ENCODE measurements at regions not wholly inside any gene's neighbourhood (a gene's known extent, or its start where the extent isn't known, plus 50 kb on each side); places are given as distances from the start of the nearest gene placed in this dataset.

DNA sequence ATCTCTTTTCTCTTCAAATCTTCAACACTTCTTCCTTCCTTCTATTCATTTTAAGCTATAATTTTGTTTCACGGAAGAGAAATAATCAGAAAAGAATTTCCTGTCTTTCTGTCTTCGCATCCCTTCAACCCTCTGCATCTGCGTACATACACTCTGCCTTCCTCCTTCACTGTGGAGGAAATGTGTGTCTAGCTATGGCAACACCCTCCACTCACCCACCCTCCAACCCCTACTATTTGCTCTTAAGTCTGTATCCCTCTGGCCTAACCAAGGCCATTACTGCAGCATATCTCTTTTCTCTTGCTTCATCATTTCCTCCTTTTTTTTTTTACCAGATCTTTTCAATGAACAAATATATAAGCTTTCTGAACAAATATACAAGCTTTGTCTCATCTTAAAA, 105.7 kb upstream of the NUDT12 start:
- no peak for DNase-seq (ENCODE audit: low read depth in 2 of 3, low spot score in 2 of 3)

DNA sequence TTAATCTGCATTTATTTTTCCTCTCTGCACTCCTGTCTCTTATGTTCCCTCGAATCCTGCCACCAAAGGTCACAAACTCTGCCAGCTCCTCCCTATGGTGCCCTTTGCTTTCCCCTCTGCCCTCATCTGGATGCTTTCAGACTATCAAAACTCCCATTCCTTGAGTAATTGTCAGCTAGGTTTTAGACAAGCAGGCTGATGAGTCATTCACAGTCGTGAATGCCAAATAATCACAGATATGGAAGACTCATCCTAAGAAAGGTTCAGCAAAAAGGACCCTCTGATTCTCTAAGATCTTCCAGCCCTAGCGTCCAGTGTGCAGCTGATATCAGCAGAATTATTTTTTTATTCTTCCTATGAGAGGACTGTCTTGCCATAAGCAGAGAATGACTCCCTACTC, 104.5 kb upstream of the NUDT12 start:
- DNase-seq (ENCODE audit: low read depth in 2 of 3, low spot score in 2 of 3): no peak

DNA sequence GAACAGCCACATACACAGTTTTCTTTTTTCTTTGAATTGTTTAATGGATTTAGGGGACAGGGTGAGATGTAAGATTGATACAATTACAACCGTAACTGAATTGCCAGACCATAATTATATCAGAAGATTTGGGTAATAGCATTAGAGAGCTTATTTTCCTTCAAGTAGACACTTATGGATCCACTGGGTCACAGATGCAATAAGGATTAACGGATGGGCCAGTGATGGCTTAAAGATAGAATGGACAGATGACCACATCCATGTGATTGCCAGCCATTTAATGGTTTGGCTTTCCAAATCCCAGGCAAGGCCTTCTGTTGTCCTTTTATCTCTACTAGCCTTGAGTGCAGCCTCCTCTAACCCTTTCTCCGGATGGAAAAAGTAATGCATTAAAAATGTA, 94.7 kb upstream of the NUDT12 start:
- DNase-seq (ENCODE audit: low read depth in 2 of 3, low spot score in 2 of 3): no peak

DNA sequence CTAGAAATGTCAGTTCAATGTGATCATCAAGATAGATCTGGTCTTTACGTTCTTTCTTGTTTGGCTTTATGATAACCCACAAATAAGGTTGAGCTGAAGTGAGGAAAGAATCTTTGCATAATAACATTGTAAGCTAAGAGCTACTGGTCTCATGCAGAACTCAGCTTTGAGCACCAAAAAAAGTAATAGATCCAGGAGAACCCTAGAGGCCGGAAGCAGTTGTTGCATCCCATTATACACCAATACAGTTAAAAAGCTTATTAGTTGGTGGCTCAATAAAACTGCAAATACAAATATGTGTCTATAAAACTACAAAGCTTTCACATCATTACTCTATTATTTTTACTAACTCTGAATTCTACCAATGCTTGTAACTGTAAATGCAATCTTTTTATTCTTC, 85.5 kb upstream of the NUDT12 start:
- DNase-seq (ENCODE audit: low read depth in 2 of 3, low spot score in 2 of 3): no peak

DNA sequence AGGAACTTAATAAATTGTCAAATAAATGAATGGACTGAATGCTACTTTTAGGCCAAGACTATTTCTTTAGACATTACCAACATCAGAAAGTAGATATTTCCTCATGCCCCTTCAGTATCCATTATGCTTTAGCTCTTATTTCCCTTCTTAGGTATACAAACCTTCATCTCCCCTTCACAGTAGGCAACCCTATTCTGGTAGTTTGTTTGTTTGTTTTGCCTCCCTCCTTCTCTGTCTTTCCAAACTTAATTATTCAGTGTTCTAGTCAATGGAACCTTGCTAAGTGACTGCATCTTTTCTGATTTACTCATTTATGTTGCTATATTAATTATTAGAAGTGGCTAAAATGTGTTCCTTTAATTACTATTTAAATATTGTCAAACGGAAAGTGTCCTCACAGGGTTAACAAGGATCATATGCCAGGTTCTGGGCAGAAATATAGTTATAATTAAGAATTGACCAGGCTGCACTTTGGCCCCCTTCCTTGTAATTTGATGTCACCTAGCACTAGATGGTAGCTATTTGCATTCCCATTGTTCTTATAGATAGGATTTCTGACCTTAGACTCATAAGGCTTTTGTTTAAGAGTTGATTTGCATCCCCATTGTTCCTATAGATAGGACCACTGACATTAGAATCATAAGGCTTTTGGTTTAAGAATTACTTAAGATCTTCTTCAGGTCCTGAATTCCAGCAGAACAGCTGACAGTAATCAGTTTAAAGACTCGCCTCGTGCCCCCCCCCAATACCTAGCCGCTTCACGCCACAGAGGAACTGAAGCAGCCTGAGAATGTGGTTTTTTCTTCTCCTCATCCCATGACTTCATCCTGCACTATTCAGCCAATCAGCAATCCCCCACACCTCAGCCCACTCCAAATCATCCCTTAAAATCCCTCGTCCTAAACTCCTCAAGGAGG, 84.4 kb upstream of the NUDT12 start:
- DNase-seq (ENCODE audit: low read depth in 2 of 3, low spot score in 2 of 3): no peak

DNA sequence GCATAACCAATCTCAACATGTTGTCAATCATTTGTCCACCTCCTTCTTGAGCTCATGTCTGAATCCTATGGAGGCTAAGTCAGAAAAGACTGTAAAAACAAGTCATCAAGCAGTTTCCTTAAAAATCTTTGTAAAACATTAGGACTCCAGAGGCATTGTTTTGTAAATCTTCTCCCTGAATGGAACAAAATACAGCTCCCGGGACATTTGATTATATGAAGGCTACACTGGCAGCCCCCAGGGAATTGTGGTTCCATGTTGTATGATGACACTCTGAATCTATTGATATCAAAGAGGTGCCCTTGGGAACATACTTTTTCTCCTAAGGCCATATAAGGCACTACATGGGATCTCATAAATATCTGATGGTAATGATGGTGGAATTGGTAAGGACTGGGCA, 83.2 kb upstream of the NUDT12 start:
- DNase-seq (ENCODE audit: low read depth in 2 of 3, low spot score in 2 of 3): no peak

DNA sequence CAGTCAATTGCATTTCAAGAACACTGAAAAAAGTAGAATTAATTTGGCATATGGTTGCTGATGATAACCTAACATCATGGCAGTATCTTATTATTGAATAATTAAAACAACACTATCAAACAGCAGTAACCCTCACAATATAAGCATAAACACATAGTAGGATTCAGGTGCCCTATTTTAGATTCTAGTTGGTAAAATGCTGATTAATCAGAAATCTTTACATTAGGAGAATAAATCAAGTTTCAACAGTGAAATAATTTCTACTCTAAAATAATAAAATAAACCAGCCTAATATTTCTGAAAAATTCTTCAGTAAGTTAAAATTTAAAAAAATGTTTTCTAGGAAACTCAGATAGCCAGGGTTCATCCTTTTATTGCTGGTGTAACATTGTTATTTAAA, 76.4 kb upstream of the NUDT12 start:
- no peak for DNase-seq (ENCODE audit: low read depth in 2 of 3, low spot score in 2 of 3)

DNA sequence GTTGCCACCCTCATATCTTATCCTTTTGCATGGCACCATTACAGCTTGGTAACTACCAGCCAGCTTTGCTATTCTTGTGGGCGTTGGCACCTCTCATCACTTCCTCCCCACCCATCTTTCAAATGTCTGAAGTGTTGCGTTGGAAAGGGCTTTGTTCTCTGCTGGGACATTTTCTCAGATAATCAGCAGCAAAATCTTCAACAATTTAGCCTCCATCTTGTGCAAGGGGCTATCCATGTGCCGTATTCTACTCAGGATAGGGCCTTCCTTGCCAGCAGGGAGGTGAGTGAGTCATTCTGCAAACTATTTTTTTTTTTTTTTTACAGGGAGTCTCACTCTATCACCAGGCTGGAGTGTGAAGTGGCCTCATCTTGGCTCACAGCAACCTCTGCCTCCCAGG, 62.1 kb upstream of the NUDT12 start:
- no peak for DNase-seq (ENCODE audit: low read depth in 2 of 3, low spot score in 2 of 3)

DNA sequence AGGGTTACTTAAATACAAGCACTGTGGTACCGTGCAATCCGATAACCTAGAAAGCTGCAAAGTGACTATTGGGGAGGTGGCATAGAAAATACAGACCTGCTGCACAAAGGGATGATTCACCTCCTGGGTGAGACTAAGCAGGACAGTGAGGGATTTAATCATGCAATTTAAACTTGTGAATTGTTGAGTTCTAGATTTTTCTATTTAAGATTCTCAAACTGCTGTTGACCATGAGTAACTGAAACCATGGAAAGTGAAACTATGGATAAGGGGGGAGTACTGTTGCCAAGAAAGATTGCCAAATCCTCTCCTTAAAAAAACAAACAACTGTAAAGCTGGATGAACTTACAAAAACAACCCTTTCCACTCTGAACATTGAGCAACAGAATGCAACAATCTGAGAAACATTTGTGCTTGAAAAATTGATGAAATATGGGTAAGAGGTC, 61.5 kb upstream of the NUDT12 start:
- no peak for DNase-seq (ENCODE audit: low read depth in 2 of 3, low spot score in 2 of 3)

DNA sequence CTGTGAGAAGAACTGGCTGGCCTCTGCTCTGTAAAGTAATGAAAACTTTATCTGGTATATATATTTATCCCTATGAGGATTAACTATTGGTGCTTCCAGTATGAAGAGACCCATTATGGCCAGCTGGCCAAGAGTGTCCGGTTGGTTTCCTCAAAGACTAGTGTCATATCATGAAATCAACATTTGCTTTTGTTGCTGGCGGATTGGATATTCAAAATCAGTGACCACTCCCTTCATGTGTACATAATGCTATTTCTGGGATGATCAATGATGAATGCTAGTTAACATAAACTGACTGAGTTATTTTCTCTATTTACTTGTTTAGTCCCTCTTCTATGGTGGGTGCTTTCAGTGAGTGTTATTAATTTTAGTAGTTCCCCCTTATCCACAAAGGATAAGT, 60.8 kb upstream of the NUDT12 start:
- no peak for DNase-seq (ENCODE audit: low read depth in 2 of 3, low spot score in 2 of 3)

DNA sequence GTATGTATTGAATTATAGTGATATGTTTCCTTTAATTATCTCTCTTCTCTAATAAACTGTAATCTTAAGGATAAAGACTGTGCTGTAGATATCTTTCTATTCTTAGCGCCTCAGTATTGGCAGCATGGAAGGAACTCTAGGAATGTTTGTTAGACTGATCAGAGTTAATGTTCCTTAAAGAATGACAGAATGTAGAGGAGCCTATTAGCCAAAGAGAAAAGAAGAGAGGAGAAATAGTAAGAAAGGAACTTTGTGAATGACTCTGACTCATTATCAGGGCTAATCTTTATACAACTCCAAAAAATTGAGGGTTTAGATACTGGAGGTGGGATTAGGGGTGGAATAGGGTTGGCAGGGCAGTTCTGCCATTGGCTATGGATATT, 59.0 kb upstream of the NUDT12 start:
- DNase-seq (ENCODE audit: low read depth in 2 of 3, low spot score in 2 of 3): no peak

DNA sequence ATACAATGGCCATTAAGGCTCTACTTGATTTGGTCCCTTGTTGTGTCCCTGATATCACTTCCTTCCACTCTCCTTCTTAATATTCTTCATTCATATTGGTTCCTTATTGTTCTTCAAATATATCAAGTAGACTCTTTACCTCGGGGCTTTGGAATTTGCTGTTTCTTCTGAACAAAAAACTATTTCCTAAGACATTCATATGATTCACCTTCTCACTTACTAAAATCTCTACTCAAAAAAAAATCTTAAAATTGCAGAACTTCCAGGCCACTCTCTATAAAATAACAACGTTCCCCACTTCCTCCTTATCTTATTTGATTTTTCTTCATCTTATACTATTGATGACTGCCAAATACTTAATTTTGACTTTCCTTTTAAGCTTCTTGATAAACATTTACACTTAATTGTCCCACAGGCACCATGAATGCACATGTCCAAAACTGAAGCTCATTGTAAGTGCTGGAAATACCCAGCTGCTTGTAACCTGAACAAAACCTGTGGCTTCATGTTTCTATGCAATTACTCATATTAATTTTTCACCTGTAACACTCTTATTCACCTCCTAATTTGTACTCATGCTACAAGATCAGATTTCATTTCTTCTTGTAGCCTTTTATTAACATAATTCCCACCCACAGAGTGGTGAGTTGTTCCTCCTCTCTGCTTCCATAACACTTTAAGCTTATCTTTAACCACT, 58.4 kb upstream of the NUDT12 start:
- DNase-seq (ENCODE audit: low read depth in 2 of 3, low spot score in 2 of 3): no peak

DNA sequence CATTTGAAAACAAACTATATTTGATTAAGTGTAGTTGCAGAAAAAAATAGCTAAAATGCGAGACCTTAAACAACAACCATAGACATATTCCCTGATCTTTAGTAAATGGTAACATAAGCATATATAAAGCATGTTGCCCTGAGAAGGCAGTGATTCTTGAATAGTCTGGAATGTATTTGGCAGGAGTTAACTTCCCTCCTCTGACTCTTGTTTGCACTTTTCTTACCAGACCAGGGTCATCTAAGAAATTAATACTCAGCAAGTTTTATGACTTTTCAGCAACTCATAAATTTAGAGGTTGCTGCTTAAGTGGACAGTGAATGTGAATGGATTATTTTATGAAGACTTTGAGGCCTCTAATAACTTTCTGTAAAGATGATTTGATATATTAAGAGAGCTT, 55.3 kb upstream of the NUDT12 start:
- DNase-seq (ENCODE audit: low read depth in 2 of 3, low spot score in 2 of 3): no peak

DNA sequence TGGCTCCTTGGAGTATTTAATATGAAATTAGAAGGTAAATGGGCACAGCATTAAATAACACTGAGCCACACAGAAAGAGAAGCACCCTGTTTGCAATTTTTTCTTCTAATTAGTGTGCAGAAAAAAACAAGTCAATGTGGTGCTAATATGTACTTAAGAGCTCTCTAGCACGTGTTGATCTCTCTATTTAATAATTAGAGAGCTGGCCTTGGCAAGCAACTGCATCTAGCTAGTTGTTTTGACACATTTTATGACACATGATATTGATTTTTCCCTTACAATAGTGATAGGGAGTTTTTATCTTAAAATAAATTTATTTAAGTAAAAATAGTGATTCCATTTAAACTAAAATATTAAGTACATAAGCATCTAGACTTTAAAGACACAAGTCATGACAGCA, 54.5 kb upstream of the NUDT12 start:
- DNase-seq (ENCODE audit: low read depth in 2 of 3, low spot score in 2 of 3): no peak

DNA sequence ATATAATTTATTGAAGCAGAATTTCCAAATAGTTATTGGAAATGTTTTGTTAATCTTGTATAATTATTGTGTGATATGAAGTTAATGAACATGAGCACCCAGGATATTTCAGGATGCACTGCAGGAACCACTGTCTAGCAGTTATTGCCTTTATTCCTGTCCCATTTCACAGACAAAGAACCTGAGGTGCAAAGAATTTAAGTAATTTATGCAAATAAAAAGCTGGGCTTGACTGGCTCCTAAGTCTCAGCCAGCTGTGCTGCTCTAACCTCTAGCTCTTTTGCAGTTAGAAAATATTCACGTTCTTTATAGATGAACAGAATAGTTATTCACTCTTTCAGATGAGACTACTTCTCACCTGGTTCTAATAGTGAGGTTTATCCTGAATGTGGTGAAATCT, 50.0 kb upstream of the NUDT12 start:
- no peak for DNase-seq (ENCODE audit: low read depth in 2 of 3, low spot score in 2 of 3)
